NCI-H446 (cell line): ENCODE measurements at regions not wholly inside any gene's neighbourhood (a gene's known extent, or its start where the extent isn't known, plus 50 kb on each side); places are given as distances from the start of the nearest gene placed in this dataset.
A peak's percentile ranks its signal among the peaks of the same experiment; 100 is the strongest.

ENCODE experiments used
- DNase-seq, 2 experiments: peaks; one replicate each; lab custom pipeline; 2025; lab: John Stamatoyannopoulos, UW

DNA sequence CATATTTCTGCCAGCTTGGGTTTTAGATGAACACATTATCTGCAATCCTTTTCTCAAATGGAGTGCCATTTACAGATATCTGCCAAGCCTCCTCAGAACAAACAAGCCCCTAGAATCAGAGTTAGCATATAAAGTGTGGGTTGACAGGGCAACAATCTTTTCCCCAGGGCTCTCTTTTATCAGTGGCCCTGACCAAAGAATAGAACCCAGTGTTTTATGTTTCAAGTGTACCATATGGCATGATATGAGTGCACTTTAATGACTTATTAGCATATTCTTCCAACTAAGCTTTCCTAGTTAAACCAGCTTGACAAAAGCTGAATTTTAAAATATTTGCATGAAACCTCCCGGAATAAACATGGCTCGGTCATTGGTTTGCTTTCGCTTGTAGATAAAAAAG is 57.3 kb downstream of the EVX1 start:
- DNase-seq, result no peak

GRCh38 chr7:27300421-27300820 is 57.8 kb downstream of the EVX1 start:
- no peak for DNase-seq

DNA sequence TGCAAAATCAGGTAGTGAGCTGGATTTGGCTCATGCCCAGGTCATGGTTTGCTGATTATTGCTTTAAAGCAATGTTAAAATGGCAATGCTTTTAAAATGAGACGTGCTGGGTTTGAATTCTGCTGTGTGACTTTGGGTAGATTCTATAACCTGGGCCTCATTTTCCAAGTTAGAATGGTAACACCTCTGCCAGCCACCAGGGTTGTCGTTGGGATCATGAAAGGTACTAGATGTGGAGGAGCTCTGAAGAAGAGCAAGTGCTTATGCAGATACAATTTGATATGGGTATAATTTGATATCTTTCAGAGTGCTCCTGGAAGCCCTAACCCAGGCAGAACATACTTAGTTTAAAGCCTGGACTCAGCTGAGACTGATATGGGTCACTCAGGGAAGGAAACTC is 60.0 kb downstream of the EVX1 start:
- DNase-seq, result no peak

DNA sequence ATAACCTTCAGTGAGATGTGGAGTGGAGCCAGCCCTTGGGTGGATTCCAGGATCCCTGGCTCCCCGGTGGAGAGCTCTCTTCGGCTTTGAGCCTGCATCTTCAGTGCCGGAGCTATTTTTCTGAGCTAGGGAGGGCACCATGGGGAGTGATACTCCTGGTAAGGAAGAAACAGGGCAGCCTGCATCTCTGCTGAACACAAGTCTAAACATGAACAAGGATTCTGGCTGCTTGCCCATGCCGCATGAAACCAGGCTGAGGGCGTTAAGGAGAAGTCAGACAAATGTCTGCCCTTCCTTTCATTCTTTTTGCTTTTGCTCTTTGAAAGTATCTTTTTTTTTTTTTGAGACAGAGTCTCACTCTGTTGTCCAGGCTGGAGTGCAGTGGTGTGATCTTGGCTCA is 60.4 kb downstream of the EVX1 start:
- peak in 1 of 2 experiments; percentile 60 for DNase-seq

DNA sequence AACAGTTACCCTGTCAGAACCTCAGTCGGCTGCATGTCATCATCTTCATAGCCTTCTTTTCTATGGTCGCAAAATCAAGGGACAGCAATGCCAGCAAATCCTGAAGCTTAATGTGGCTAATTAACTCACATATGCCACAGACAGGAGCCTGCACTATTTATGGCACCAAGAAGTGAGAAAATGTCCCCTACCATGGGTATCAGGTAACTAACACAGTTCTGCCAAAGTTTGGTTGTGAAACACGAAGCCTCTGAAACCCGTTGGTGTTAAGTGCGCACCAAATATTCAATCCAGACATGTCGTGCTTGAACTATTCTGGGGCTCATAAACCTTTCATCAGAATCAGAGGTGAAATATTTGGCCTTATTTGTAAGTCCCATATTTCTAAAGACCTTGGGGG is 63.3 kb downstream of the EVX1 start:
- DNase-seq, result no peak

- DNase-seq, result no peak
Observed at GRCh38 chr7:27312820-27313219, 70.2 kb downstream of the EVX1 start.

- no peak for DNase-seq
Observed at GRCh38 chr7:27314111-27314510, 71.5 kb downstream of the EVX1 start.

GRCh38 chr7:27315066-27315465 is 72.5 kb downstream of the EVX1 start:
- DNase-seq, result no peak

DNA sequence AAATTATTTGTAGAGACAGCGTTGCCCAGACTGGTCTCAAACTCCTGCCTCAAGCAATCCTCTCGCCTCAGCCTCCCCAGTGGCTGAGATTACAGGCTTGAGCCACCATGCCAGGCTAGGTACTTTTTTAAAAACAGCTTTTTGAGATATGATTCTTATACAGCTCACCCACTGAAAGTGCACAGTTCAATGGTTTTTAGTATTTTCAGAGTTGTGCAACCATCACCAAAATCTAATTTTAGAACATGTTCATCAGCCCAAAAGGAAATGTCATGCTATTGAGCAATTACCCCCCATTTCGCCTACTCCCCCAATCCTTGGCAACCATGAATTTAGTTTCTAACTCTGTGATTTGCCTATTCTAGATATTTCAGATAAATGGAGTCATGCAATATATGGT is 73.7 kb downstream of the EVX1 start:
- no peak for DNase-seq

DNA sequence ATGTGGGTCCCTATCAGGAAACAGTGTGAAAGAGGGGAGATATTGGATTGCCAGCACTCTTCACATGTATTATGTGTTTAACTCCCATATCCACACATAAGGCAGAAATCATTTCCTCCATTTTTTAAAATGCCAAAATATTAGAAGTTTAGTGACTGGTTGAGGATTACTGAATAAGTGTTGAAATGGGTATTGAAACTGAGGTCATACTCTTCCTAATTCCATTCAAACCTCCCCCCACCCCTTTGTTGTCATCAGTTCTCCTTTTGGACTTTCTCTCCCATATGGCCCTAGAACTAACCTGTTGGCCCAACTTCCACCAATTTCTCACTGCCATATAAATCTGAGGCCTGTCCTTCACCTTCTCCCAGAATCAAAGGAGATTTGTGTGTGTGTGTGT is 81.6 kb downstream of the EVX1 start:
- DNase-seq, result no peak

DNA sequence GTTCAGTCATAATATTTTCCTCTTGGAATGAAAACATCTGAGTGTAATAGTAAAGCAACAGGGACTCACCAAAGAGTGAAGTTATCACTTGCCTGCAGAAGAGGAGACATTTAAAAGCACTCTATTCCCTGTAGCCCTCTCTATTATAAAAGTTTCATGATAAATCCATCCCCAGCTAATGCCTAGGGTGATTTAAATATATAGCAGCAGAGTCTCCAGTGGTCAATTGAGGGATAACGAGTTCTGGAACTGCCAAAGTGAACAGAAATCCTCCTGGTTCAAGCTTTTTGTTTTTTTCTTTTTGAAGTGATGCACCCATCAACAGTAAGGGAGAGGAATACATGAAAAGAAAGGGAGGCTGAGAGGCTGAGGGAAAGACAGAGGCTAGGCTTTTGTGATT is 87.3 kb downstream of the EVX1 start:
- DNase-seq, result no peak

DNA sequence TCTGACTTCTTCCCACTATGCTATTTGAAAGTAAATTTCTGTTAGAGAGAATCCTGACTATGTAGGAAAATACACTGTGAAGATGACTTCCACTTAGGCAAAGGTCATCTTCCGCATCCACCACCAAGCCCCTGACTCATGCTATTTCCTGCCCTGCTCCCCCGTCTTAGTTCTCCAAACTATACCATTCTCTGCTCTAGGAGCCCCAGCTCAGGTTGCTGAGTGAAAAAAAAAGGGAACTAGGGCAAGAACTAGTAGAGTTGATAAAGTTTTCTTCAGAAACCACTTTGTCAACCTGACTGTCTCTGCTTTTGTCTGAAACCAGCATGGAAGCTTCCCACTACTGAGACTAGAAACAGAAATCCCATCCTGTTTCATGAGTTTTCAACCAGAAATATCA is 96.9 kb downstream of the EVX1 start:
- no peak for DNase-seq

DNA sequence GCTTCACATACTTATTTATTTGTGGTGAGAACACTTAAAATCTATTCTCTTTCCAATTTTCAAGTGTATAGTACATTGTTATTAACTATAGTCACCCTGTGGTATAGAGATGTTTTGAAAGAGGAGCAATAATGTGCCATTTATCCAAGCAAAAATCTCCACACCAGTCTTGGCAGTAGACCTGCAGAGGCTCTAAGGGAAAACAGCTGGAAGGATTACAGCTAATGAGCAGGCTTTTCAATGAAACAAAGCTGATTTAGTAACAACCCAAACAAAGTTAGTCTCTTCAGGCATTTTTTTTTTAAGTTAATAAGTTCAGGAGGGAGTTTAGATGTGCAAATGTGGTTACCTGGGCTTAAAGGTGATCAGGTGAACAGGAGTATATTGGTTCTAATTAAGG is 101.9 kb downstream of the EVX1 start:
- DNase-seq, result no peak

DNA sequence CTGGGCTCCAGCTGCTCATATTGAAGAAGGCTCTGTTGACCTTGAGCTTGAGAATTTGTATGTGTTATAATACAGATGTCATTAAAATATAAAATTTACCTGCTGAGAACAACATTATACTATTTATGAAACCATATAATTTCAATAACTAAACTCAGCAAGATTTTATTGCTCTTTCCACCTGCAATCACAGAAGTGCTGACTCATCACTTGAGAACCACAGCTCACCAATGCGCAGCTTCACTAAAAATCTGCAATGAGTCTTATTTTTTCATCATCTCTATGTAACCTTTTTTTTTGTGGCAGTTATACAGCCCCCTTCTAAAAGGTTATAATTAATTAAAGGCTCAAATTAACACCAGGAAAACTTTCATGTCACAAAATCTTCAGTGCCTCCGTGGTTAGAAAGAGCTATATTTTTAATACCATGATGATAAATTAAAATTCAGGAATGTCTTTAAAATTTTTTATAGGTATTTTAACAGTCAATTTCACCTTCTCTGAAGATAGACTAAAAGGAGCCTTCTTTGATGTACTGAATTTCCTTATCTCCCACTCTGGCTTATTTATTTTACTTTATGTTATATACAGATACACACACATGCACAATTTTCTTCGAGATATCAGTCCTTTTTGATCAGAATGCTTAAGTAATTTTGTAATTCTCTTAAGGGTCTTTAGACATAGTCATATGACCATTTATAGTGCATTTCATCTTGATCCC is 102.7 kb downstream of the EVX1 start:
- no peak for DNase-seq

- no peak for DNase-seq
Observed at GRCh38 chr7:27345997-27346396, 103.4 kb downstream of the EVX1 start.

DNA sequence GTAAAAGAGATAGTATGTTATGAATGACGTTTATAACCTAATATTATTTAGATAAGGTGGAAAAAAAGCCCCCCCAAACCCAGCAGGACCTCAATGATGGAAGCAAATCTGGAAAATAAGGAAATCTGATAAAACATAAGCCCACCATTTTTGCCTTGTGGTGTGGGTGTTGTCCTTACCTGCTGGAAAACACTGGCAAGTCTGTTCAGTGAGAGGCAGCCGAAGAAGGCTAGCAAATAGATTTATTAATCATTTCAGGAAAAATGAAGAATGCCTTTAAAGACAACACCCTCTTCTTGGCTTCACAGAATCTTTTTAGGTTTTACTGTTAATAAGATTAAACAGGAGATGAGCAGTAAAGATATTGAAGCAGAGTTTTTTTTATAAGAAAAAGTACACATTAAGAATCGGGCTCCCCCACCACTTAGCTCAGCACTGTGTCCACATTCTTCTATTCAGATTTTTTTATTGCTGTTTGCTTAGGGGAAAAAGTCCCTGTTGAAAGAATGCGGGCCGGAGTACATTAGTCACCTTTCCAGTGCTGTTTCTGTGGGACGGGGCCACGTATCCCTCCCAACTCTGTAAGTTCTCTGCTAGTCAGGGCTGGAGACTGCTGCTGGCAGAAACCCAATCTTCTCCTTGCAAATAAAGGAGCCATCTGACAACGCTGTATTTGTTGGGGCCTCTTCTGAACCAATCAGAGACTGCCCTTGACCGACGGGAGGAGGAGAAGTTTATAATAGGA is 104.1 kb downstream of the EVX1 start:
- DNase-seq, result no peak

DNA sequence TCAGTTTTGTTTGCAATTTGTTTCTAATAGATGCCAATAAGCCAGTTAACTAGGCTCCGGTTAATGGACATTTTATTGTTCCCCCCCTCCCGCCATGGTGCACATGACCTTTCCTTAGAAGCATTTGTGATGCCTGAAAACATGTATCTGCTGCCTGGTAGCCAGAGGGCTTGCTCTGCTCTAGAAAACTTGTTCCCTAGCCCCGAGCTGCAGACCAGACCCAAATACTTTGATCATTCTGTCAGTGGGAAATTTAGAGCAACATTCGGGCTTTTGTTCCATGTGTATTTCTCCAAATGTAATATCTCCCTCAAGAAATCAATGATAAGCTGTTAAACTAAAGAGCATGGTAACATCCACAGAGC is 104.7 kb downstream of the EVX1 start:
- no peak for DNase-seq

- no peak for DNase-seq
Observed at GRCh38 chr7:27349621-27350020, 107.0 kb downstream of the EVX1 start.

- no peak for DNase-seq
Observed at GRCh38 chr7:27351137-27351536, 108.5 kb downstream of the EVX1 start.

DNA sequence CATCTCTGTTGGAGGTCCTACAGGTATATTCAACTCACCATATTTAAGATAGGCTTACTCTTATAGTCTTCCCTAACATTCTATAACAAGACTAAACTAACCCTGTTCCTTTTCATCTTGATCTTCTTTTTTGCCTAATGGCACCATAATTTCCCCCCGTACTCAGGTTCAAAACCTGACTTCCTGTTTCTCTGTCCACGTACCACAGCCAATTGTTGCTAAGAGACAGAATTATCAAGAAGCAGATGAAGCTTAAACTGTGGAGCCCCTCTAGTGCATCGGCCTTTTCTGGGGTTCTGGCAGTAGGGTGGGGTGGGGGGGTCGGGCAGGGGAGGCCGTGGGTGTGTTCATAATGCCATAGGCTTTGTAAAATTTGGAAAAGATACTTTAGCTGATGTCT is 109.2 kb downstream of the EVX1 start:
- DNase-seq, result no peak

DNA sequence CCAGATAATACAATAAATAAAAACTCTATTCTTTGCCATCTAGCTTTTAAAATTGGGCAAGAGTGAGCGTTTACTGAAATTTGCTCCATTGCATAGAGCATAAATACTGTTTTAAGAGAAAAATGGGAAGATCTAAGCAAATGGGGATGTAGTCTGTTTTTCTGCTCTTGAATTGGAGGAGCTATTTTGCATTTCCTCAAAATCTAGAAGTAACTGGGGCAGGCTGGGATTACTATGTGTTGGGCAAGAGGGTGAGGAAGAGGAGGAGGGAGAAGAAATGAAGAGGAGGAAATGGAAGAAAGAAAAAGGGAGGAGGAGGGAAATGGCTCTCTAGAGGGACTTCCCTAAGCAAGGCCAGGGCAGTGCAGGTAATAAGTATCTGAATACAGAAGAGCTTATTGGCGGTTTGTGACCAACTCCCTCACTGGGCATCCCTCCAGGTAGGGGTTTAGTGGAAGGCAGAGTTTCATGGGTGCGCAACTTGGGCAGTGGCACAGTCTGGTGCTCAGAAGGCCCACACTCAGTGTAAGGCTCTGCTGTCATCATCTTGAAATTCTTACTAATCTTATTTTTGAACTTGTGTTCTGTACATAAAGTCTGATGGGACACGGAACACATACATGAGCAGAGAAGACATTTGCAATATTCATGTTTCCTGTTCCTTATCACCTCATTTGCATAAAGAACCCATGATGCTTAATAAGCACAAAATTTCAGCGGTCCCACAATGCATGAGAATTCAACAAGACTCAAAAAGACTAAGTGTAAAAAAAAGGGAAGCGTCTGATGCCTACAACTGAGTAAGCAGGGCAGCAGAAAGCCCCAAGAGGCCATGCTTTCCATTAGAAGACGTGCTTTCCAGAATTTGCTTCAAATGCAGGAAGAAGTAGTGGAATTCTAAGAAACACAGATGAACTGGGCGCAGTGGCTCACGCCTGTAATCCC is 116.9 kb downstream of the EVX1 start:
- DNase-seq, result no peak

DNA sequence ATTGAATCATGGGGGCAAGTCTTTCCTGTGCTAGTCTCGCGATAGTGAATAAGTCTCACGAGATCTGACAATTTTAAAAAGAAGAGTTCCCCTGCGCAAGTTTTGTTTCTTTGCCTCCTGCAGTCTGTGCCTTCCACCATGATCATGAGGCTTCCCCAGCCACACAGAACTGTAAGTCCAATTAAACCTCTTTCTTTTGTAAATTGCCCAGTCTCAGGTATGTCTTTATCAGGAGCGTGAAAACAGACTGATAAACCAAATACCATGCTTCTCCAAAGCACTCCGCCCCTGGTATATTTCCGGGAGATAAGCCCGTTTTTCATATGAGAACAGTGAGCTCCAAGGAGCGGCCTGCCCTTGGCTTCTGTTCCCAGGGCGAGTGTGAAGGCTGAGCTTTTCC is 118.9 kb downstream of the EVX1 start:
- no peak for DNase-seq

DNA sequence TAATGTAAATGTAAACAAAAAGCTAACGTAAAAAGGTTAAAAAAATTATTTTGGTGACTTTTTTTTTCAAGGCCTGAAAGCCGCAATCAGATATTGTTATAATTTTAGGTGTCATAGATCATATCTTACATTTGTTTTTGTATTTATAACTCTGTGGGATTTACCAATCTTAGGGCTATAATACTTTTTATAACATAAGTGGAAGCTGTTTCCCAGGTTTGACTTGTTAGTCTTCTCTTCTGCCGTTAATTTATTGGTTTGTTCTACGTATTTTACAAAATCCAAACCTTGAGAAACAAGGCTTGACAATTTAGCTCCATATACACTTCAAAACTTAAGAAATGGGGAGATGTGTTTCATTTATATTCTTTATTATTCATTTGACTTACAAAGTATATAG is 119.4 kb downstream of the EVX1 start:
- DNase-seq, result no peak
